Astrocyte (in vitro differentiated cells and primary cell): ENCODE measurements at regions not wholly inside any gene's neighbourhood (a gene's known extent, or its start where the extent isn't known, plus 50 kb on each side); places are given as distances from the start of the nearest gene placed in this dataset.

Experiments used
- CTCF ChIP-seq: IDR thresholded peaks from 2 replicates; pipeline ENCODE4 v1.5.1; 2011; ENCODE audit warnings: low read depth, mild to moderate bottlenecking, inconsistent platforms, low read length, moderate library complexity; ENCODE audit not compliant: insufficient read depth
- EZH2 ChIP-seq: IDR thresholded peaks from 2 replicates; pipeline ENCODE4 v1.6.1; 2012; ENCODE audit warnings: mild to moderate bottlenecking, low read length, inconsistent platforms; ENCODE audit not compliant: insufficient read depth

- TF ChIP-seq CTCF (no peak), EZH2 (no peak)
Observed at GRCh38 chr1:195902779-195903178, 705.5 kb downstream of the KCNT2 start.
